ENCODE measurements at regions not wholly inside any gene's neighbourhood (a gene's known extent, or its start where the extent isn't known, plus 50 kb on each side); places are given as distances from the start of the nearest gene placed in this dataset.
A peak's percentile ranks its signal among the peaks of the same experiment; 100 is the strongest.

DNA sequence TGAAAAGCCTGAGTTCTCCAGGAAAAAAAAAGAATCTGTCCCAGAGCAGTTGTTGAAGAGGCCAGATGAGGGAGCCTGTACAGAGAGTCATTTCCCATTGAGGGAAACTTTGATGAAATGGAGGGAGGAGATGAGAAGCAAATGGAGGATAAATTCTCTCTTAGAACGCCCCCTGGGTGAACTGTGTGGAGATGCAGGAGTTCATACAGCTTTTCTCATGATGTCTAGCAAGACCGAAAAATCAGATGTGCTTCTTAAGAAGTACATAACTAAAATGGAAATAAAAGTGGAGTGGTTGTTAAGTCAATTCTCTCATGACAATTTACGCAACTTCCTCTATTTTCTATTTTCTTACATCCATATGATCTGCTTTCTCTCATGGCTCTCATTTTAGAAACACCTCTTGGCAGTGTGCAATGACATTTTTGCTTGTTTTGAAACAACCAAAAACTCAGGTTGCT, 1263.1 kb downstream of the PCDH9 start:
- TF ChIP-seq POLR2A (IDR thresholded peaks at IDR 0.05; ENCODE audit: low read depth, low read length): no peak
- TF ChIP-seq, protein P1, sequence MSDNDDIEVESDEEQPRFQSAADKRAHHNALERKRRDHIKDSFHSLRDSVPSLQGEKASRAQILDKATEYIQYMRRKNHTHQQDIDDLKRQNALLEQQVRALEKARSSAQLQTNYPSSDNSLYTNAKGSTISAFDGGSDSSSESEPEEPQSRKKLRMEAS (IDR thresholded peaks at IDR 0.05; ENCODE audit: insufficient read depth, insufficient read length): no peak
- no peak for TF ChIP-seq GATA2 (IDR thresholded peaks at IDR 0.05; ENCODE audit: insufficient read depth, insufficient read length, low read depth, low read length)
- no peak for TF ChIP-seq FOS (IDR thresholded peaks at IDR 0.05; ENCODE audit: borderline replicate concordance, insufficient read depth, low read length)
- TF ChIP-seq POLR2AphosphoS5 (IDR thresholded peaks at IDR 0.05; ENCODE audit: insufficient read depth, low read depth, low read length): no peak
- TF ChIP-seq MYC (IDR thresholded peaks at IDR 0.05; ENCODE audit: low read depth, low read length): no peak
- no peak for TF ChIP-seq JUN (IDR thresholded peaks at IDR 0.05; ENCODE audit: borderline replicate concordance, insufficient read depth, insufficient read length, low read depth)
- TF ChIP-seq, protein P2, sequence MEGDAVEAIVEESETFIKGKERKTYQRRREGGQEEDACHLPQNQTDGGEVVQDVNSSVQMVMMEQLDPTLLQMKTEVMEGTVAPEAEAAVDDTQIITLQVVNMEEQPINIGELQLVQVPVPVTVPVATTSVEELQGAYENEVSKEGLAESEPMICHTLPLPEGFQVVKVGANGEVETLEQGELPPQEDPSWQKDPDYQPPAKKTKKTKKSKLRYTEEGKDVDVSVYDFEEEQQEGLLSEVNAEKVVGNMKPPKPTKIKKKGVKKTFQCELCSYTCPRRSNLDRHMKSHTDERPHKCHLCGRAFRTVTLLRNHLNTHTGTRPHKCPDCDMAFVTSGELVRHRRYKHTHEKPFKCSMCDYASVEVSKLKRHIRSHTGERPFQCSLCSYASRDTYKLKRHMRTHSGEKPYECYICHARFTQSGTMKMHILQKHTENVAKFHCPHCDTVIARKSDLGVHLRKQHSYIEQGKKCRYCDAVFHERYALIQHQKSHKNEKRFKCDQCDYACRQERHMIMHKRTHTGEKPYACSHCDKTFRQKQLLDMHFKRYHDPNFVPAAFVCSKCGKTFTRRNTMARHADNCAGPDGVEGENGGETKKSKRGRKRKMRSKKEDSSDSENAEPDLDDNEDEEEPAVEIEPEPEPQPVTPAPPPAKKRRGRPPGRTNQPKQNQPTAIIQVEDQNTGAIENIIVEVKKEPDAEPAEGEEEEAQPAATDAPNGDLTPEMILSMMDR (IDR thresholded peaks at IDR 0.05; ENCODE audit: extremely low read depth in 1 of 2, insufficient read depth in 1 of 2, low read depth in 1 of 2, low read length in 2 of 2): peak; percentile 18 to 27
- H3K36me3 ChIP-seq (ENCODE audit: control insufficient read depth in 2 of 2, extremely low read depth in 1 of 2, insufficient read depth in 2 of 2, low read length in 2 of 2): no peaks in the 10 kb centered on the region
- H4K20me1 ChIP-seq (replicated peaks; ENCODE audit: control insufficient read depth, extremely low read depth, insufficient read depth, low read length): no peaks in the 10 kb centered on the region
- no peak overlapping the region for H3K27ac ChIP-seq (ENCODE audit: insufficient read depth, low read depth, low read length)
- dilution Hi-C loops (cut with MboI; ENCODE audit: extremely low pct_ligation_motif_present, low sequenced_read_pairs): no loop called here
- no peak overlapping the region for H3K4me3 ChIP-seq (replicated peaks in 1 of 3; ENCODE audit: insufficient read depth in 1 of 3, low read depth in 1 of 3, low read length in 3 of 3)
- intact Hi-C loops (cut with micrococcal nuclease): loop anchor here (2.0 to 10.0 kb wide), 3 partner anchors 54 to 1258 kb away; no protein-coding TSS in a partner anchor
- H3K9me3 ChIP-seq (replicated peaks; ENCODE audit: control insufficient read depth, insufficient read depth, low read length): no peaks in the 10 kb centered on the region
- no peaks in the 10 kb centered on the region for H3K27me3 ChIP-seq (ENCODE audit: control insufficient read depth in 2 of 2, insufficient read depth in 2 of 2, low read length in 2 of 2)
- CTCF ChIA-PET: interaction anchor here (1.0 kb wide), 1 partner anchor 310 kb away, joined by 3 read pairs; no protein-coding TSS in a partner anchor
- no TSS peak for BruUV-seq (replicated peaks)
- H3K4me1 ChIP-seq (ENCODE audit: control insufficient read depth, extremely low read depth, insufficient read depth, low read length): no peaks in the 10 kb centered on the region
- POLR2A ChIA-PET: no interaction called here
- H3K4me2 ChIP-seq (ENCODE audit: insufficient read depth, low read length): no peak overlapping the region
- no peaks in the 10 kb centered on the region for H3K9me1 ChIP-seq (replicated peaks; ENCODE audit: control insufficient read depth, extremely low read depth, insufficient read depth, low read length)
- H3K9ac ChIP-seq (replicated peaks; ENCODE audit: extremely low read depth, insufficient read depth, low read length): no peak overlapping the region
- FAIRE-seq (no peak), DNase-seq (ENCODE audit: low read depth, low spot score) (peak; percentile 36)
- no peak overlapping the region for H2AFZ ChIP-seq (ENCODE audit: low read depth, low read length)
- no peaks in the 10 kb centered on the region for H3K79me2 ChIP-seq (ENCODE audit: control insufficient read depth, insufficient read depth, low read length)

All from endothelial cell of umbilical vein (primary cell).